WTC11 (cell line): ENCODE measurements at regions not wholly inside any gene's neighbourhood (a gene's known extent, or its start where the extent isn't known, plus 50 kb on each side); places are given as distances from the start of the nearest gene placed in this dataset.

ENCODE experiments used
- CREB1 ChIP-seq: sonication (generic); formaldehyde crosslinking; IDR thresholded peaks from 2 replicates; pipeline ENCODE4 v1.8.0; 2023; ENCODE audit warnings: mild to moderate bottlenecking, missing genetic modification reagents
- CTCF ChIP-seq: fragments of 200-600 bp; IDR thresholded peaks from 2 replicates; pipeline ENCODE4 v1.8.0; 2022; ENCODE audit warnings: antibody characterized with exemption
- NR2C2 ChIP-seq: sonication (generic); formaldehyde crosslinking; IDR thresholded peaks from 2 replicates; pipeline ENCODE4 v1.8.0; 2022; ENCODE audit warnings: mild to moderate bottlenecking, missing genetic modification reagents

- TF ChIP-seq NR2C2 (no peak), CREB1 (CRISPR knock-in tag) (no peak), CTCF (no peak)
Measured at GRCh38 chr16:62130101-62130500, 93.9 kb upstream of the CDH8 start.
